Adrenal gland (tissue), 9 donors: ENCODE measurements at regions not wholly inside any gene's neighbourhood (a gene's known extent, or its start where the extent isn't known, plus 50 kb on each side); places are given as distances from the start of the nearest gene placed in this dataset.

Source experiments
- DNase-seq, 7 donors: peaks; one replicate each; pipeline ENCODE4 v3.0.0-alpha.2; 2019 to 2020
- H3K27ac ChIP-seq, 5 donors: fragments of 200-600 bp; sonication (generic) in 4 of 5; 1 replicate in 3 of 5; 2 replicates in 2 of 5; pipeline versions ENCODE4 v1.5.1 to v1.8.0; 2016 to 2020; ENCODE audit warnings: mild to moderate bottlenecking in 1 of 5
- H3K27me3 ChIP-seq: fragments of 200-600 bp; 2 replicates; pipeline ENCODE4 v1.8.0; 2021
- H3K36me3 ChIP-seq, 2 donors: fragments of 200-600 bp; replicated peaks in 1 of 2; 1 replicate in 1 of 2; 2 replicates in 1 of 2; pipeline versions ENCODE4 v1.5.1 to v1.8.0; 2018 to 2022
- H3K4me1 ChIP-seq, 2 donors: fragments of 200-600 bp; replicated peaks in 1 of 2; 1 replicate in 1 of 2; 2 replicates in 1 of 2; pipeline versions ENCODE4 v1.5.1 to v1.8.0; 2018 to 2021
- H3K4me3 ChIP-seq, 4 donors: fragments of 200-600 bp; sonication (generic) in 3 of 4; one replicate each; pipeline ENCODE4 v1.5.1; 2016 to 2018
- H3K9me3 ChIP-seq, 3 donors: fragments of 200-600 bp; sonication (generic) in 1 of 3; replicated peaks in 1 of 3; 1 replicate in 2 of 3; 2 replicates in 1 of 3; pipeline versions ENCODE4 v1.5.1 to v1.8.0; 2016 to 2021
- POLR2A ChIP-seq, 2 donors: fragments of 450-650 bp; IDR thresholded peaks; one replicate each; pipeline ENCODE4 v1.6.1; 2017; ENCODE audit warnings: antibody characterized with exemption in 2 of 2, mild to moderate bottlenecking in 2 of 2, moderate library complexity in 1 of 2
- WGBS, 4 donors: extraction: QIAGEN DNeasy Blood & Tissue Kit in 2 of 4; methylation state at CpG; one replicate each; pipeline versions ENCODE4 v1.1.5 to v1.1.7; 2013 to 2017; 5-methylcytosine and 5-hydroxymethylcytosine counted together
- intact Hi-C, 2 donors: fragments of 100-400 bp; cut with DNase I; formaldehyde crosslinking; loops; one replicate each; pipeline versions ENCODE4 v1.14.1 to v1.15.0; 2022 to 2023
- TF ChIP-seq, protein P1 (sequence below), 6 experiments: fragments of 450-650 bp in 4 of 6; fragments of 200-600 bp in 2 of 6; sonication (generic) in 1 of 6; IDR thresholded peaks; 1 replicate in 5 of 6; 2 replicates in 1 of 6; pipeline versions ENCODE4 v1.5.1 to v1.8.0; 2016 to 2021; ENCODE audit warnings: antibody characterized with exemption in 6 of 6, mild to moderate bottlenecking in 2 of 6, moderate library complexity in 1 of 6
- donor health status: healthy with polysubstance abuse.
- donor health status: Bipolar disorder and iron deficiency.
- donor health status: DM: yes; HTN: yes; CAD: no.
- donor health status: DM: no; HTN: no; CAD: no.
- donor health status: DM: no; HTN: no; CAD: no.

DNA sequence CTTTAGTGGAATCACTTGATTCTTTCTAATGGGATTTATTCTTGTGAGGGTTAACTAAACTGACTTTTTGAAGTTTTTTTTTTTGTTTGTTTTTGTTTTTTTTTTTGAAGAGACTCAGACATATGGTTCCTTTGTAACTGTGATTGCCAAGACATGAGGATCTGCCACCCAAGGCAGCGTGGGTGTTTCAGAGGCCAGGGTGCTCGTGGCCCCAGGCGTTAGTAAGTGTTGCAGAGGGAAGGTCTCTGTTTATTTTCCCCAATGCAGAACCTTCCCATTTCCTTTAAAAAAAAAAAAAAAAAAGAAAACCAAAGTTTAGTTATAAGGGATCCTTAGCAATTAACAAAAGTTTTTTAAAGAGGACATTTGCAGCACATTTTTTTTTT, 94.8 kb downstream of the CTTN start:
- Histone ChIP-seq H3K27me3 (no peaks in the 10 kb centered on the region), H3K4me1 (no peaks in the 10 kb centered on the region)
- WGBS, 4 donors = 74 to 85% (median 78%) methylated on average over 3 of the region's 3 CpGs

DNA sequence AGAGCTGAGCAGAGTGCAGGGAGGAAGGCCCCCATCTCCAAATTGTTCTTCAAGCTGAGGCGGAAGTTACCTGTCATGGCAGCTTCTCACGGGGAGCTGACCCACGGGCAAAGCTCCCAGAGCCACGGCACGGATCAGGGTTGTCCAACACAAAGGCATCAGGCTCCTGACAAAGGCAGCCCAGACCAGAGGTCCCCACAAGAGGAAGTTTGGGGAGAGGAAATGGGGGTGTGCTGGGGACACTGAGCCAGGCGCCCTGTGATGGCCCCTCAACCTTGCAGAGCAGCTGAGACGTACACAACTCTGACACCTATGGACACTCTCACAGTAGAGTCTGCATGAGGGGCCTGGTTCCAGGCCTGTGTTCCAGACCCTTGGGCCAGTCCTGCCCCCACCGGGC, 95.6 kb downstream of the CTTN start:
- Histone ChIP-seq H3K4me1 (no peaks in the 10 kb centered on the region), H3K36me3 (no peaks in the 10 kb centered on the region), H3K4me3 (no peak overlapping the region), H3K27ac (no peak overlapping the region), H3K27me3 (no peaks in the 10 kb centered on the region), H3K9me3 (no peaks in the 10 kb centered on the region)
- TF ChIP-seq POLR2A (IDR thresholded peaks at IDR 0.05) = no peak
- TF ChIP-seq, protein P1, sequence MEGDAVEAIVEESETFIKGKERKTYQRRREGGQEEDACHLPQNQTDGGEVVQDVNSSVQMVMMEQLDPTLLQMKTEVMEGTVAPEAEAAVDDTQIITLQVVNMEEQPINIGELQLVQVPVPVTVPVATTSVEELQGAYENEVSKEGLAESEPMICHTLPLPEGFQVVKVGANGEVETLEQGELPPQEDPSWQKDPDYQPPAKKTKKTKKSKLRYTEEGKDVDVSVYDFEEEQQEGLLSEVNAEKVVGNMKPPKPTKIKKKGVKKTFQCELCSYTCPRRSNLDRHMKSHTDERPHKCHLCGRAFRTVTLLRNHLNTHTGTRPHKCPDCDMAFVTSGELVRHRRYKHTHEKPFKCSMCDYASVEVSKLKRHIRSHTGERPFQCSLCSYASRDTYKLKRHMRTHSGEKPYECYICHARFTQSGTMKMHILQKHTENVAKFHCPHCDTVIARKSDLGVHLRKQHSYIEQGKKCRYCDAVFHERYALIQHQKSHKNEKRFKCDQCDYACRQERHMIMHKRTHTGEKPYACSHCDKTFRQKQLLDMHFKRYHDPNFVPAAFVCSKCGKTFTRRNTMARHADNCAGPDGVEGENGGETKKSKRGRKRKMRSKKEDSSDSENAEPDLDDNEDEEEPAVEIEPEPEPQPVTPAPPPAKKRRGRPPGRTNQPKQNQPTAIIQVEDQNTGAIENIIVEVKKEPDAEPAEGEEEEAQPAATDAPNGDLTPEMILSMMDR (IDR thresholded peaks at IDR 0.05) = no peak
- no peak for DNase-seq
- intact Hi-C loops = no loop called here
- WGBS, 4 donors = 86 to 96% (median 92%) methylated on average over 1 to 8 of the region's 8 CpGs

More for the DNA sequence above, 94.8 kb downstream of the CTTN start:
- Histone ChIP-seq H3K4me3 (no peak overlapping the region), H3K9me3 (no peaks in the 10 kb centered on the region), H3K27ac (no peak overlapping the region), H3K36me3 (no peaks in the 10 kb centered on the region)
- intact Hi-C loops = no loop called here
- no peak for DNase-seq
- TF ChIP-seq POLR2A (IDR thresholded peaks at IDR 0.05) = no peak
- TF ChIP-seq, protein P1 (IDR thresholded peaks at IDR 0.05) = no peak

DNA sequence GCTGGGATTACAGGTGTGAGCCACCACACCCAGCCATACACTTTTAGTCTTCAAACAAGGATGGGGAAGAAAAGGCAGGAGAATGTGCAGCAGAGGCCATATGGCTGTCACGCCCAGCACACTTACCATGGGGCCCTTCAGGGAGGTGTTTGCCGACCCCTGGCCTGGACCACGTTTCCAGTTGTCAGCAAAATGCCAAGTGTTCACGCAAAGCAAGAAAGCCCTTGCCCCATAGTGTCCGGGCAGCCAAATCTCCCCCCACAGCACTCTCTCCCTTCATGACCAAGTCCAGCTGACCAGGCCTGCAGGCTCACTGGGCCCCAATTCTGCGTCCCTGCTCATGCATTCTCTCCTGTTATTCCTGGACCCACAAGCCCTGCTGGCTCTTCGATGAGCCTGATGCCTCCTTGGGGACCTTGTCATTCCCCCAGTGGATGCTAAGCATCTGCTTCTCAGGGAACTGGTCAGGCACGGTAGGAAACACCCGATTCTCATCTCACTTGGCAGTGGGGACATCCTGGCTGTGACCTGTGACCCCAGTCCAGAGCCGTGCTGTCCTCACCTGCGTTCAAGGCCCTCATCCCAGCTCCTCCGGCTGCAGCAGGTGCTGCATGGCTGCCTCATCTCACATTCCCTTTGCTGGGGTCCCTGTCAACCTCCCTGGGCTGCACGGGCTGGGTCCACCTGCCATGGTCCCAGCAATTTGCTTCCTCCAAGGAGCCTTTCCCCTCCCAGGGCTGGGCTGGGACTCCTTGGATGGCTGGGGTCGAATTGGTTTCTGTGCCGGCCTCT, 96.4 kb downstream of the CTTN start:
- Histone ChIP-seq H3K4me1 (no peaks in the 10 kb centered on the region), H3K9me3 (no peaks in the 10 kb centered on the region), H3K36me3 (no peaks in the 10 kb centered on the region), H3K27ac (no peak overlapping the region), H3K27me3 (no peaks in the 10 kb centered on the region), H3K4me3 (no peak overlapping the region)
- WGBS, 4 donors = 83 to 90% (median 88%) methylated on average over 11 to 15 of the region's 15 CpGs
- no peak for DNase-seq
- intact Hi-C loops = no loop called here
- TF ChIP-seq, protein P1 (IDR thresholded peaks at IDR 0.05) = no peak
- no peak for TF ChIP-seq POLR2A (IDR thresholded peaks at IDR 0.05)

DNA sequence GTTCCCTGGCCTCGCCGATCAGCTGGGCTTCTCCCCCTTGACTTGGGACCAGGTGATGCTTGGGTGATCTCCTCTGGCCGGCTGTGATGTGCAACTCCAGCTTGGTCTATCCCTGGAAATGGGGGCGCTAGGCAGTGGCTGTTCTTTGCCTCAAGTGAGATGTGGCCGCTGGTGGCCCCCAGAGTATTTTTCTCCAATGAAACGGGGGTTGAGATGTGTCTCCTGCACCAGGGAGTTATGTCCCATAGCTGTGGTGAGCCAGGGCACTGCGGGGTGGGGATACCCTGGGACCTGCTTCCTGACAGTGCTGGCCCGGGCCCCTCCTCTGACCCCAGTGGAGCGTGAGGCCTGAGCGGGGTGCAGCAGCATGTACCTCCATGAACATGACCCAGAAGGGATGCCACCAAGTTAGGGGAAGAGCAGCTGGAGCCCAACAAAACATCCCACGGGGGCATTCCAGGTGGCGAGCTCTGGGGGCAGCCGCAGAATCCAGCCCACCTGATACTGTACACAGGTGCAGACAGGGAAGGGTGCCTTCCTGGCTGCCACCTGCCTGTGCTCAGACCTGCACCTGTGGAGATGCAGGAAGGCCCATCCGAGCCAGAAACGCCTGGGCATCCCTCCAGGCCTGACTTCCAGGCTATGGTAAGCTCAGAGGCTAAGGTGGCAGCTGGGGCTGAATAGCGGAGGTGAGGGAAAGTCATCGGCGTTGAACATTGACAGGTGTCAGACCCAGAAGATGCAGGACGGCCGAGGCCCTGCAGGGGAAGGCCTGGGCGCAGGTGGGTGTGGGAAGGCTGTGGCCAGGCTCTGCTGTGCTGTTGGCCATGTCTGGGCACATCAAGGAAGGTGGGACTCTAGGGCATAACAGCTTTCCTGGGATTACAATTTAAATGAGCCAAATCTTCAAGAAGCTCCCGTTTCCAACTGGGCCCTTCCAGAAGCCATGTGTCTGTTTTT, 97.3 kb downstream of the CTTN start:
- 94 to 97% (median 95%) methylated on average over 14 to 22 of the region's 22 CpGs for WGBS, 4 donors

More for the DNA sequence above, 97.3 kb downstream of the CTTN start:
- DNase-seq = no peak
- no peak overlapping the region for H3K27ac ChIP-seq
- TF ChIP-seq, protein P1 (IDR thresholded peaks at IDR 0.05) = no peak
- no peak for TF ChIP-seq POLR2A (IDR thresholded peaks at IDR 0.05)
- H3K27me3 ChIP-seq = no peaks in the 10 kb centered on the region
- H3K4me1 ChIP-seq = no peaks in the 10 kb centered on the region
- no peaks in the 10 kb centered on the region for H3K36me3 ChIP-seq
- H3K4me3 ChIP-seq = no peak overlapping the region
- intact Hi-C loops = no loop called here
- no peaks in the 10 kb centered on the region for H3K9me3 ChIP-seq
